ENCODE measurements at regions not wholly inside any gene's neighbourhood (a gene's known extent, or its start where the extent isn't known, plus 50 kb on each side); places are given as distances from the start of the nearest gene placed in this dataset.

- TF ChIP-seq, protein P1, sequence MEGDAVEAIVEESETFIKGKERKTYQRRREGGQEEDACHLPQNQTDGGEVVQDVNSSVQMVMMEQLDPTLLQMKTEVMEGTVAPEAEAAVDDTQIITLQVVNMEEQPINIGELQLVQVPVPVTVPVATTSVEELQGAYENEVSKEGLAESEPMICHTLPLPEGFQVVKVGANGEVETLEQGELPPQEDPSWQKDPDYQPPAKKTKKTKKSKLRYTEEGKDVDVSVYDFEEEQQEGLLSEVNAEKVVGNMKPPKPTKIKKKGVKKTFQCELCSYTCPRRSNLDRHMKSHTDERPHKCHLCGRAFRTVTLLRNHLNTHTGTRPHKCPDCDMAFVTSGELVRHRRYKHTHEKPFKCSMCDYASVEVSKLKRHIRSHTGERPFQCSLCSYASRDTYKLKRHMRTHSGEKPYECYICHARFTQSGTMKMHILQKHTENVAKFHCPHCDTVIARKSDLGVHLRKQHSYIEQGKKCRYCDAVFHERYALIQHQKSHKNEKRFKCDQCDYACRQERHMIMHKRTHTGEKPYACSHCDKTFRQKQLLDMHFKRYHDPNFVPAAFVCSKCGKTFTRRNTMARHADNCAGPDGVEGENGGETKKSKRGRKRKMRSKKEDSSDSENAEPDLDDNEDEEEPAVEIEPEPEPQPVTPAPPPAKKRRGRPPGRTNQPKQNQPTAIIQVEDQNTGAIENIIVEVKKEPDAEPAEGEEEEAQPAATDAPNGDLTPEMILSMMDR (IDR thresholded peaks at IDR 0.05; ENCODE audit: low read depth, low read length, missing input control), result no peak
- TF ChIP-seq ZBTB33 (IDR thresholded peaks at IDR 0.05) (no peak), EGR1 (IDR thresholded peaks at IDR 0.05; ENCODE audit: low read depth in 2 of 2) (no peak), RAD21 (IDR thresholded peaks at IDR 0.05) (no peak), ATF3 (IDR thresholded peaks at IDR 0.05) (no peak), YY1 (IDR thresholded peaks at IDR 0.05) (no peak), JUND (IDR thresholded peaks at IDR 0.05) (no peak), FOXA1 (IDR thresholded peaks at IDR 0.05) (no peak), SP1 (IDR thresholded peaks at IDR 0.05) (no peak), REST (IDR thresholded peaks at IDR 0.05) (no peak)
- TF ChIP-seq, protein P2, sequence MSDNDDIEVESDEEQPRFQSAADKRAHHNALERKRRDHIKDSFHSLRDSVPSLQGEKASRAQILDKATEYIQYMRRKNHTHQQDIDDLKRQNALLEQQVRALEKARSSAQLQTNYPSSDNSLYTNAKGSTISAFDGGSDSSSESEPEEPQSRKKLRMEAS (IDR thresholded peaks at IDR 0.05), result no peak
Observed at GRCh38 chr11:119985551-119985950, 152.4 kb downstream of the TRIM29 start.

All from liver (tissue), 3 donors.